Stimulated activated naive CD4-positive, alpha-beta T cell (primary cell): ENCODE measurements at regions not wholly inside any gene's neighbourhood (a gene's known extent, or its start where the extent isn't known, plus 50 kb on each side); places are given as distances from the start of the nearest gene placed in this dataset.
"Not testable (repeated sequence)": the region's sequence is repeated elsewhere in the genome, so short reads cannot be mapped to it uniquely, and the experiment has no call there.

Experiments
- DNase-seq, 6 experiments: peaks; one replicate each; lab custom pipeline; 2025; lab: John Stamatoyannopoulos, UW

- no peak for DNase-seq
Measured at GRCh38 chr13:48583859-48584311, 51.0 kb upstream of the RCBTB2 start.

GRCh38 chr13:48585456-48585840, 52.6 kb upstream of the RCBTB2 start:
- no peak for DNase-seq

GRCh38 chr13:48586591-48587103, 53.8 kb upstream of the RCBTB2 start:
- peak in 1 of 6 experiments; percentile 9 for DNase-seq

DNA sequence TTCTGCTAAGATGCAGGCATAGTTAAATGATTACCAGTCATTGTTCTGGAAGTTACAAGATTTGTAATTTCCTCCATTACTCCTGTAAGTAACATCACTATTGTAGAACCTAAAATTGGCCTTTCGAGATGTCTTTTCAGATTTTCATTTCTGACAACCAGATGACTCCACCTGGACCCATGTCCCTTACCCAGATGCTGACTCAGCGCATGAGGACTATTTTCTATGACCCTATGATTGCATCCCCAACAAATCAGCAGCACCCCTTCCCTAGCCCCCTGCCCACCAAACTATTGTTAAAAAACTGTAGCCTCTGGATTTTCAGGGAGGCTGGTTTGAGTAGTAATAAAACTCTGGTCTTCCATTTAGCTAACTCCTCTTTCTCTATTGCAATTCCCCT, 55.2 kb upstream of the RCBTB2 start:
- DNase-seq = no peak

GRCh38 chr13:48590141-48590901, 57.4 kb upstream of the RCBTB2 start:
- no peak for DNase-seq

DNA sequence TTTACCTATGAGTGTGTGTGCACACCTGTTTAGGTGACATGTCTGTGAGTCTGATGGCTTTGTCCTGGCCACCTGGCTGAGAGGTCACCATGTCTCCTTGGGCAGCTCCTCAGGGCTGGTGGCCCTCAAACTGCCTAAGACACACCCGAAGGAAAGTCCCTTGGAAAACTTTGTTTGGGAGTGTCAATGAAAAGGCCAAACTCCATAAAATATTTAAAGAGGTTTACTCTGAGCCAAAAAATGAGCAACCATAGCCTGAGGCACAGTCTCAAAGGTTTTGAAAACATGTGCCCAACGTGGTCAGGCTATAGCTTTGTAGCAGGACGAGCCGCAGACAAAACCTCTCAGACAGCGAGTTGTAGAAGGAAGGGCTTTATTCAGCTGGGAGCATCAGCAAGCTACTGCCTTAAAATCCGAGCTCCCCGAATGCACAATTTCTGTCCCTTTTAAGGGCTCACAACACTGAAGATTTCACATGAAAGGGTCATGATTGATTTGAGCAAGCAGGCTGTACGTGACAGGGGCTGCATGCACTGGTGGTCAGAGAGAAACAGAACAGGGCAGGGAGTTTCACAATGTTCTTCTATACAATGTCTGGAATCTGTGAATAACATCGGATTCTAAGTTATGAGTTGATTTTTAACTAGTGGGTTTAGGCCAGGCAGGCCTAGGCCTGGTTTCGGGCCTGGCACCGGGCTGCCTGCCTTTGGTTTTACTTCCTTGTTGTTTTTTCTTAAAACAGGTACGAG, 58.4 kb upstream of the RCBTB2 start:
- not testable (repeated sequence) for DNase-seq

- DNase-seq = no peak
Measured at GRCh38 chr13:48591889-48592687, 59.2 kb upstream of the RCBTB2 start.

- no peak for DNase-seq
Measured at GRCh38 chr13:48592688-48593049, 59.8 kb upstream of the RCBTB2 start.

DNA sequence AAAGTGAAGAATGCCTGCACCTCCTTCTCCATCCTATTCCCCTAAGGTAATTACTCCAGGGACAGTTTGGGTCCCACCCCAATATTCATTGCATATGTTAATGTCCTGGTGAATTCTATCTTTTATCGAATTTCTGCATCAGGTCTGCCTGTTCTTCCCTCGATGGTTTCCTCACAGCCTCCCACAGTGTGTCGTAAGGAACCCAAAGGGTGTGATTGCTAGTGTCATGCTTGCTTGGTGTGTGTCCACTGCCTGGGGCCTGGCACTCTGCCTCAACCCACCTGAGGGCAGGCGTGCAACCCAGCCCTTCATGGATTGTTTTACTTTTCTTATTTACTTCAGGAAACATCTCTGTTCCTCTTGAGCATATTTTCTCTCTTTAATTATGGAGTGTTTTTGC, 60.2 kb upstream of the CYSLTR2 start:
- no peak for DNase-seq

GRCh38 chr13:48594096-48594815, 59.5 kb upstream of the CYSLTR2 start:
- no peak for DNase-seq

DNA sequence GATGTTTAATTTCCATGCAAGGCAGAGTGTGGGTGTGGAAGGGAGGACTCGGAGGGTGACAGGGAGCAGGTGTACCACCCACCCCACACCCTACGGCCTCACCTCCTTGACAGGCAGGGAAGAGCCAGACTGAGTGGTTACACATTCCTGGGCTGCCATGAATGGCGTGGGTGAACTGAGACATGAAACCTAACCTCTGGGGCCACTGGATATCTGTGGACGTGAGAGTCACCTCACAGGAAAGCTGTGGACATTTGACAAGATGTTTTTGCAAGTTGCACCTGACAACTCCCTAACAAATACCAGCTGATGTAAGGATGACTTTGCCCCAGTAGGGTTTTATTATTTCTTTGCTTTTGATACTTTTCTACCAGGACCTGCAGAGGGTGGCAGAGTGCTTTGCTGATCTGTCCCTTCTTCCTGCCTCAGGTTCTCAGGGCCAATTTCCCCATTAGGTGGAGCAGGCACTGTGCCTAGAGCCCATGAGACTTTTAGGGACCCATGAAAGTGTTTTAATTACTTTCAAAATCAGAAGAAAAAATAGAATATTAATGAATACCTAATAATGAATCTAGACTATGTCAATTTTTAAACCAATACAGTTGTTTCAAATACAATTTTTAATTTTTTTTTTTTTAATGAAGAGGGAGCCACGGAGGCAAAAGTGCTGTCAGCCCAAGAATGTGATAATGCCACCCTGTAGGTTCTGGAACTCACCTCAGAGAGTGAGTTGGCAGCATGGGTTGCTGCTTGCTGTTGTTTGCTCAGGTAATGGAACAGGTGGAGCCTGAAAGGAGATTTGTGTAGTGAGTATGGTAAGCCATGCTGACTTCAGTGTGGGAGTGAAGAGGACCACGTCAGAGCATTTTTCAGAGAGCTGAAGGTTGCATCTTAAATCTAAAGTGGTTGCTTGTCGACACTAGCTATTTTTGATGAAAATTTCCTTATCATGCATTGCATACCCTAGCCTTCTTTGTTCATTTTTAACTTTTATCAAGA, 58.0 kb upstream of the CYSLTR2 start:
- DNase-seq = peak; percentile 27 to 70 (median 46)

DNA sequence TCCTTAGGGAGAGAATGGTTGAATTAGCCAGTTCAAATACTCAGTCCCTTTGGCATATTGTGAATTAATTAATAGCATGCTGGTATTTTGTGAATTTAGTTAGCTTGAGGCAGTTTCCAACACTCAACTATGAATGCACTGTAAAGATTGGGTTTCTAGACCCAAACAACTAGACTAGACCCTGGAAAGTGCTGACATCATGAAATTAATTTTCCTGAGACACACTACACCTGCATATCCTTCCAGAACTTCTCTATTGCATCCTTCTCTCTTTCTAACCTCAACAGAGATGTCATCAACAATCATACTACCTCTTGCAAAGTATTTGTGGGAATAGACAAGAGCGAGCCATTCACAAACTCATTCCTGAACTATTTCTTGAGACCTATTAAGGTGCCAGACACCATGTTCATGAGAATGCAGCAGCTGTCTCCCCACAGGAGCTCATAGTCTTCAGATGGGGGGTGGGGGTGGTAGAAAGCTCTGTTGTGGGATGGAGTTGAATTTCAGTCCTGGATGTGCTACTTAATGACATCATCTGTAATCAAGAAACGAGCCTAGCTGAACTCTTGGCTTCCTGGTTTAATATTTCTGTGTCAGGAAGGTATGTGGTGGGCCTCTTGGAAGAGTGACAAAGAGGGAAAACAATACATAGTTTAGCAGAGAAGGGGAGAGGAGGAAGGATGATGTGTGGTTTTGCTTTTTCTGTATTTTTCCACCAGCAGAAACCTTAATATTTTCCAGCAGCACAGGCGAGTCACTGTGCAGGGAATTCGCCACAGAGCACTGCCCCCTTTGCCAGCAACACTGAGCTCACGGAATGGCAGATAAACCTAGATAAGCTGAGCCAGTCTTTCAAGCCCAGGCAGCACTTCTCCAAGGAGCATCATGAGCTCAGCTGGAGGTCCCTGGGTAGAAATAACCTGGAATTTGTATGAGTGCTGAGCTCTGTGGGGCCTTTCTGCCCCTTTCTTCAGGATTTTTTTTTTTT, 53.1 kb upstream of the CYSLTR2 start:
- DNase-seq = no peak

DNA sequence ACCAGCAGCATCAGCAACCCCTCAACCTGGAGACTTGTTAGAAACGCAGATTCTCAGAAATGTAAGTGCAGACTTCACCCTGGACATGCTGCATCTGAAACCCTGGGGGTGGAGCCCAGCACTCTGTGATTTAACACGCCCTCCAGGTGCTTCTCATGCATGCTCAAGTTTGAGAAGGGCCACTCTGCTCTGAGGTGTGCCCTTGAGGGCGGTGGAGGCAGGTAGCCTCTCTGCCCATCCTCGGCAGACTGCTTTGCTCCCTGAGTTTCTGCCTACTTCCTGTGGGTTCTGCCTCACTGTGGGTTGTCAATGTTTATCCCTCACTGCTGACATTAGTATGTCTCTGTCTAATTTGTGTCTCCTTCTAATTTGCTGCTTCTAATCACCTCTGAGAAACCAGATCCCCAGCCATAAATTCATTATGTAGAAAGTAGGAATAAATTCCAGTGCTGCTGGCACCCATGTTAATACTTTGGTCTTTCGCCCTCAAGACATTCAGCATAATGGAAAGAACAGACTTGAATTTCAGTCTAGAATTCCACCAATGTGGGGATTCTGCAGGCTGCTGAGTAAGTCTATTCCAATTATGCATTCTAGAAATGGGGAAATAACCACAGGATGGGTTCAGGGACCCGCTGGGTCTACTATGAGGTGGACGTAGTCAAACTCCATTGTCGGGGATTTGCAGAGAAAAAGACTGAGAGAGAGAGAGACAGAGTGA, 51.3 kb upstream of the CYSLTR2 start:
- no peak for DNase-seq

DNA sequence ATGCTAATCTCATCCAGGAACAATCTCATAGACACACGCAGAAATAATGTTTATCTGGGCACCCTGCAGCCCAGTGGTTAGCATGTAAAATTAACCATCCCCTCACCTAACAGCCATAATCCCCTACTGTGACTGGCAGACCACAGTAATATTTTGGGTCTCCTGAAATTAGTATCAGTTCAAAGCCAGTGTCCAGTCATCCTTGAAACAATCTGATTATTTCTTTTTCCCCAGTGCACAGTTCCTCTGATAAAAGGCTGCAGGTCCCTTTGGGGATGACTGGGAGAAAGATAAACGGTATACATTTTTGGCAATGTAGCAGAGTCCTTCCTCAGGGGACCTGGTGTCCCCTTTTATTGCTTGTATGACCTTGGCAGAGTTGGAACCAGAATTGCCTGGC, 50.4 kb upstream of the CYSLTR2 start:
- DNase-seq = no peak
